22Rv1 (cell line): ENCODE measurements at regions not wholly inside any gene's neighbourhood (a gene's known extent, or its start where the extent isn't known, plus 50 kb on each side); places are given as distances from the start of the nearest gene placed in this dataset.

Source experiments
- CTCF ChIP-seq: fragments of 450-650 bp; IDR thresholded peaks from 2 replicates; pipeline ENCODE4 v1.5.1; 2017; ENCODE audit warnings: mild to moderate bottlenecking
- ZFX ChIP-seq: fragments of 450-650 bp; IDR thresholded peaks from 2 replicates; pipeline ENCODE4 v1.6.1; 2017; ENCODE audit warnings: antibody characterized with exemption, borderline replicate concordance

GRCh38 chr12:116490471-116490870, 68.7 kb upstream of the MAP1LC3B2 start:
- TF ChIP-seq ZFX (no peak), CTCF (no peak)
